Posterior cingulate gyrus (tissue), 11 donors: ENCODE measurements at regions not wholly inside any gene's neighbourhood (a gene's known extent, or its start where the extent isn't known, plus 50 kb on each side); places are given as distances from the start of the nearest gene placed in this dataset.

Source experiments
- DNase-seq, 10 donors: peaks; one replicate each; pipeline versions ENCODE4 v3.0.0 to v3.0.0-alpha.2; 2020 to 2021; ENCODE audit warnings: mixed read lengths in 3 of 10
- intact Hi-C: fragments of 100-400 bp; cut with DNase I; formaldehyde crosslinking; loops from one replicate; pipeline ENCODE4 v1.15.1; 2023

GRCh38 chr5:26828294-26828693 is 210.1 kb downstream of the CDH9 start:
- DNase-seq: no peak
- intact Hi-C loops: no loop called here

GRCh38 chr5:26813235-26813634 is 225.2 kb downstream of the CDH9 start:
- no peak for DNase-seq
- intact Hi-C loops: no loop called here

- intact Hi-C loops: no loop called here
- DNase-seq: peak in 2 of 10 donors; percentile 42 to 46
Observed at GRCh38 chr5:26812714-26813113, 225.7 kb downstream of the CDH9 start.

GRCh38 chr5:26807231-26808199 is 230.9 kb downstream of the CDH9 start:
- intact Hi-C loops: no loop called here

GRCh38 chr5:26805076-26805475 is 233.3 kb downstream of the CDH9 start:
- DNase-seq: no peak
- intact Hi-C loops: no loop called here

More at GRCh38 chr5:26807231-26808199, 230.9 kb downstream of the CDH9 start:
- DNase-seq: peak in 2 of 10 donors; percentile 59 to 67

GRCh38 chr5:26802944-26803343 is 235.4 kb downstream of the CDH9 start:
- intact Hi-C loops: no loop called here

GRCh38 chr5:26791433-26791832 is 247.0 kb downstream of the CDH9 start:
- DNase-seq: no peak
- intact Hi-C loops: no loop called here

More at GRCh38 chr5:26802944-26803343, 235.4 kb downstream of the CDH9 start:
- DNase-seq: no peak

- no peak for DNase-seq
- intact Hi-C loops: no loop called here
Observed at GRCh38 chr5:26791021-26791420, 247.4 kb downstream of the CDH9 start.

- intact Hi-C loops: no loop called here
- no peak for DNase-seq
Observed at GRCh38 chr5:26763215-26763614, 275.2 kb downstream of the CDH9 start.

- intact Hi-C loops: no loop called here
- no peak for DNase-seq
Observed at GRCh38 chr5:26761446-26761845, 276.9 kb downstream of the CDH9 start.

GRCh38 chr5:26761045-26761444 is 277.3 kb downstream of the CDH9 start:
- no peak for DNase-seq

GRCh38 chr5:26757941-26758340 is 280.4 kb downstream of the CDH9 start:
- intact Hi-C loops: no loop called here
- DNase-seq: no peak

More at GRCh38 chr5:26761045-26761444, 277.3 kb downstream of the CDH9 start:
- intact Hi-C loops: no loop called here

- intact Hi-C loops: no loop called here
- DNase-seq: no peak
Observed at GRCh38 chr5:26749829-26750228, 288.6 kb downstream of the CDH9 start.

- DNase-seq: no peak
- intact Hi-C loops: no loop called here
Observed at GRCh38 chr5:26740182-26740581, 298.2 kb downstream of the CDH9 start.

- intact Hi-C loops: no loop called here
- no peak for DNase-seq
Observed at GRCh38 chr5:26737348-26738265, 300.8 kb downstream of the CDH9 start.

- intact Hi-C loops: no loop called here
- no peak for DNase-seq
Observed at GRCh38 chr5:26727916-26728315, 310.5 kb downstream of the CDH9 start.

- intact Hi-C loops: no loop called here
- no peak for DNase-seq
Observed at GRCh38 chr5:26719803-26720202, 318.6 kb downstream of the CDH9 start.

- peak in 5 of 10 donors; percentile 7 to 17 (median 9) for DNase-seq
Observed at GRCh38 chr5:26700759-26701384, 337.5 kb downstream of the CDH9 start.

GRCh38 chr5:26692952-26693351 is 345.4 kb downstream of the CDH9 start:
- DNase-seq: no peak
- intact Hi-C loops: no loop called here

More at GRCh38 chr5:26700759-26701384, 337.5 kb downstream of the CDH9 start:
- intact Hi-C loops: no loop called here

- DNase-seq: no peak
- intact Hi-C loops: no loop called here
Observed at GRCh38 chr5:26691486-26691885, 346.9 kb downstream of the CDH9 start.
